SK-N-SH treated with all-trans-retinoic acid at 6 μM for 48 hours (cell line): ENCODE measurements at regions not wholly inside any gene's neighbourhood (a gene's known extent, or its start where the extent isn't known, plus 50 kb on each side); places are given as distances from the start of the nearest gene placed in this dataset.

Source experiments
- ATAC-seq: fragments of 200-7000 bp; cut with Tn5 transposase; 3 replicates; pipeline ENCODE4 v1.9.1; 2020; ENCODE audit warnings: mild to moderate bottlenecking, moderate library complexity
- ARNTL ChIP-seq: fragments of 450-650 bp; formaldehyde crosslinking; IDR thresholded peaks from 2 replicates; pipeline ENCODE4 v1.5.0; 2020; ENCODE audit warnings: low read depth, mild to moderate bottlenecking, moderate library complexity, borderline replicate concordance
- CSDC2 ChIP-seq: fragments of 250-450 bp; sonication (Bioruptor Pico); IDR thresholded peaks from 2 replicates; pipeline ENCODE4 v1.5.0; 2020; ENCODE audit warnings: mild to moderate bottlenecking, moderate library complexity
- ESRRG ChIP-seq: fragments of 250-450 bp; sonication (Bioruptor Pico); IDR thresholded peaks from 2 replicates; pipeline ENCODE4 v1.6.1; 2021; ENCODE audit warnings: mild to moderate bottlenecking
- ISL1 ChIP-seq: fragments of 250-450 bp; sonication (Bioruptor Pico); IDR thresholded peaks from 2 replicates; pipeline ENCODE4 v2.1.2; 2022; ENCODE audit warnings: mild to moderate bottlenecking, moderate library complexity
- POU6F1 ChIP-seq: fragments of 250-450 bp; sonication (Bioruptor Pico); IDR thresholded peaks from 2 replicates; pipeline ENCODE4 v1.8.0; 2021; ENCODE audit warnings: low read depth, mild to moderate bottlenecking, moderate library complexity, borderline replicate concordance
- RARB ChIP-seq: fragments of 250-450 bp; sonication (Bioruptor Pico); IDR thresholded peaks from 2 replicates; pipeline ENCODE4 v1.8.0; 2021; ENCODE audit warnings: mild to moderate bottlenecking, moderate library complexity
- TCF4 ChIP-seq: fragments of 250-450 bp; sonication (Bioruptor Pico); IDR thresholded peaks from 2 replicates; pipeline ENCODE4 v1.8.0; 2021; ENCODE audit warnings: mild to moderate bottlenecking, moderate library complexity, borderline replicate concordance
- TOX ChIP-seq: fragments of 250-450 bp; sonication (Bioruptor Pico); IDR thresholded peaks from 2 replicates; pipeline ENCODE4 v1.8.0; 2021; ENCODE audit warnings: mild to moderate bottlenecking, moderate library complexity, borderline replicate concordance
- TSHZ2 ChIP-seq: fragments of 250-450 bp; sonication (Bioruptor Pico); IDR thresholded peaks from 2 replicates; pipeline ENCODE4 v1.5.0; 2020; ENCODE audit warnings: mild to moderate bottlenecking, moderate library complexity
- ZC3H10 ChIP-seq: fragments of 250-450 bp; sonication (Bioruptor Pico); IDR thresholded peaks from 2 replicates; pipeline ENCODE4 v1.5.1; 2021; ENCODE audit warnings: mild to moderate bottlenecking, moderate library complexity
- ZFP3 ChIP-seq: fragments of 250-450 bp; sonication (Bioruptor Pico); IDR thresholded peaks from 2 replicates; pipeline ENCODE4 v1.5.0; 2020; ENCODE audit warnings: mild to moderate bottlenecking, moderate library complexity
- ZNF565 ChIP-seq: fragments of 450-650 bp; formaldehyde crosslinking; conservative IDR thresholded peaks from 2 replicates; pipeline ENCODE4 v1.5.0; 2020; ENCODE audit warnings: low read depth, mild to moderate bottlenecking, moderate library complexity
- ZNF70 ChIP-seq: fragments of 450-650 bp; formaldehyde crosslinking; IDR thresholded peaks from 2 replicates; pipeline ENCODE4 v1.5.0; 2020; ENCODE audit warnings: mild to moderate bottlenecking, moderate library complexity
- ZNF8 ChIP-seq: fragments of 450-650 bp; formaldehyde crosslinking; IDR thresholded peaks from 2 replicates; pipeline ENCODE4 v1.5.0; 2020; ENCODE audit warnings: mild to moderate bottlenecking, moderate library complexity
- TF ChIP-seq, protein P1 (sequence below): fragments of 250-450 bp; sonication (Bioruptor Pico); IDR thresholded peaks from 2 replicates; pipeline ENCODE4 v1.5.1; 2021; ENCODE audit warnings: mild to moderate bottlenecking, moderate library complexity
- TF ChIP-seq, protein P2 (sequence below): fragments of 250-450 bp; sonication (Bioruptor Pico); IDR thresholded peaks from 2 replicates; pipeline ENCODE4 v1.8.0; 2020; ENCODE audit warnings: mild to moderate bottlenecking, moderate library complexity, borderline replicate concordance

DNA sequence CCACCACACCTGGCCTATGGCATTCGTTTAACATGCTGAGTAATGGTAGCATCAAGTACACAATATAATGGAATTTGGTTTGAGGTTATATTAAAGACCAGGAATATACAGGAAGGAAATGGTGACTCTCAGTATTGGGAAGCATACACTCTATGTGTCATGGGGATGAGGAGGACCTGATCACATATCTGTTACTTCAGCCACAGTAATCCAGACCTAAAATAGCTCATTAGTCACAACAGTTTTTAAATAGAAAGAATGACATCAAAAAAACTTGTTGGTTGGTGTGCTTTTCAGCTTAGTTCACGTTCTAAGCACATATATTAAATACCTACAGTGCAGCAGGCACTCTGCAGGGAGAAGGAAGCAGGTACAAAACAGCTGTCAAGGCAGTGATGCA lies 52.5 kb upstream of the ATP2C1 start:
- ATAC-seq = no peak
- TF ChIP-seq TSHZ2 (CRISPR knock-in tag) = no peak
- TF ChIP-seq, protein P1, sequence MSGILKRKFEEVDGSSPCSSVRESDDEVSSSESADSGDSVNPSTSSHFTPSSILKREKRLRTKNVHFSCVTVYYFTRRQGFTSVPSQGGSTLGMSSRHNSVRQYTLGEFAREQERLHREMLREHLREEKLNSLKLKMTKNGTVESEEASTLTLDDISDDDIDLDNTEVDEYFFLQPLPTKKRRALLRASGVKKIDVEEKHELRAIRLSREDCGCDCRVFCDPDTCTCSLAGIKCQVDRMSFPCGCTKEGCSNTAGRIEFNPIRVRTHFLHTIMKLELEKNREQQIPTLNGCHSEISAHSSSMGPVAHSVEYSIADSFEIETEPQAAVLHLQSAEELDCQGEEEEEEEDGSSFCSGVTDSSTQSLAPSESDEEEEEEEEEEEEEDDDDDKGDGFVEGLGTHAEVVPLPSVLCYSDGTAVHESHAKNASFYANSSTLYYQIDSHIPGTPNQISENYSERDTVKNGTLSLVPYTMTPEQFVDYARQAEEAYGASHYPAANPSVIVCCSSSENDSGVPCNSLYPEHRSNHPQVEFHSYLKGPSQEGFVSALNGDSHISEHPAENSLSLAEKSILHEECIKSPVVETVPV (CRISPR knock-in tag) = no peak
- TF ChIP-seq ARNTL (CRISPR knock-in tag) = no peak
- no peak for TF ChIP-seq ZC3H10 (CRISPR knock-in tag)
- TF ChIP-seq TOX (CRISPR knock-in tag) = no peak
- TF ChIP-seq ZFP3 = no peak

GRCh38 chr3:130843441-130843840 lies 50.4 kb upstream of the ATP2C1 start:
- TF ChIP-seq RARB (CRISPR knock-in tag) (no peak), POU6F1 (CRISPR knock-in tag) (no peak), ZNF8 (CRISPR knock-in tag) (no peak), TSHZ2 (CRISPR knock-in tag) (no peak), ZNF565 (no peak), ZNF70 (CRISPR knock-in tag) (no peak), CSDC2 (no peak), ESRRG (CRISPR knock-in tag) (no peak), TCF4 (CRISPR knock-in tag) (no peak), ISL1 (CRISPR knock-in tag) (no peak)
- TF ChIP-seq, protein P2, sequence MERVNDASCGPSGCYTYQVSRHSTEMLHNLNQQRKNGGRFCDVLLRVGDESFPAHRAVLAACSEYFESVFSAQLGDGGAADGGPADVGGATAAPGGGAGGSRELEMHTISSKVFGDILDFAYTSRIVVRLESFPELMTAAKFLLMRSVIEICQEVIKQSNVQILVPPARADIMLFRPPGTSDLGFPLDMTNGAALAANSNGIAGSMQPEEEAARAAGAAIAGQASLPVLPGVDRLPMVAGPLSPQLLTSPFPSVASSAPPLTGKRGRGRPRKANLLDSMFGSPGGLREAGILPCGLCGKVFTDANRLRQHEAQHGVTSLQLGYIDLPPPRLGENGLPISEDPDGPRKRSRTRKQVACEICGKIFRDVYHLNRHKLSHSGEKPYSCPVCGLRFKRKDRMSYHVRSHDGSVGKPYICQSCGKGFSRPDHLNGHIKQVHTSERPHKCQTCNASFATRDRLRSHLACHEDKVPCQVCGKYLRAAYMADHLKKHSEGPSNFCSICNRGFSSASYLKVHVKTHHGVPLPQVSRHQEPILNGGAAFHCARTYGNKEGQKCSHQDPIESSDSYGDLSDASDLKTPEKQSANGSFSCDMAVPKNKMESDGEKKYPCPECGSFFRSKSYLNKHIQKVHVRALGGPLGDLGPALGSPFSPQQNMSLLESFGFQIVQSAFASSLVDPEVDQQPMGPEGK = no peak
- TF ChIP-seq, all 23 proteins: peak for 0
- no peak for ATAC-seq
